NCI-H2196 (cell line): ENCODE measurements at regions not wholly inside any gene's neighbourhood (a gene's known extent, or its start where the extent isn't known, plus 50 kb on each side); places are given as distances from the start of the nearest gene placed in this dataset.

ENCODE experiments used
- DNase-seq: peaks from one replicate; lab custom pipeline; 2025; ENCODE audit not compliant: unreplicated experiment; lab: John Stamatoyannopoulos, UW

- no peak for DNase-seq
Measured at GRCh38 chr5:116389601-116390000, 185.0 kb downstream of the SEMA6A start.

- no peak for DNase-seq
Measured at GRCh38 chr5:116388564-116389258, 185.9 kb downstream of the SEMA6A start.

- DNase-seq: no peak
Measured at GRCh38 chr5:116387738-116388137, 186.9 kb downstream of the SEMA6A start.

- DNase-seq: no peak
Measured at GRCh38 chr5:116386633-116387032, 188.0 kb downstream of the SEMA6A start.

GRCh38 chr5:116382874-116383266 is 191.8 kb downstream of the SEMA6A start:
- no peak for DNase-seq

GRCh38 chr5:116382032-116382873 is 192.4 kb downstream of the SEMA6A start:
- DNase-seq: no peak

GRCh38 chr5:116381201-116381600 is 193.4 kb downstream of the SEMA6A start:
- no peak for DNase-seq

GRCh38 chr5:116380621-116381020 is 194.0 kb downstream of the SEMA6A start:
- DNase-seq: no peak

GRCh38 chr5:116379306-116379705 is 195.3 kb downstream of the SEMA6A start:
- no peak for DNase-seq

GRCh38 chr5:116378777-116379121 is 195.9 kb downstream of the SEMA6A start:
- DNase-seq: no peak

GRCh38 chr5:116378007-116378776 is 196.4 kb downstream of the SEMA6A start:
- DNase-seq: no peak

GRCh38 chr5:116377276-116378006 is 197.2 kb downstream of the SEMA6A start:
- DNase-seq: no peak

GRCh38 chr5:116375926-116376325 is 198.7 kb downstream of the SEMA6A start:
- no peak for DNase-seq

- no peak for DNase-seq
Measured at GRCh38 chr5:116374434-116374852, 200.2 kb downstream of the SEMA6A start.

- no peak for DNase-seq
Measured at GRCh38 chr5:116372931-116373597, 201.6 kb downstream of the SEMA6A start.

GRCh38 chr5:116371935-116372334 is 202.7 kb downstream of the SEMA6A start:
- no peak for DNase-seq

- no peak for DNase-seq
Measured at GRCh38 chr5:116371431-116371830, 203.2 kb downstream of the SEMA6A start.

GRCh38 chr5:116370886-116371285 is 203.7 kb downstream of the SEMA6A start:
- DNase-seq: no peak

GRCh38 chr5:116370149-116370548 is 204.5 kb downstream of the SEMA6A start:
- no peak for DNase-seq

- no peak for DNase-seq
Measured at GRCh38 chr5:116365006-116365496, 209.6 kb downstream of the SEMA6A start.
